ENCODE measurements at regions not wholly inside any gene's neighbourhood (a gene's known extent, or its start where the extent isn't known, plus 50 kb on each side); places are given as distances from the start of the nearest gene placed in this dataset.

DNA sequence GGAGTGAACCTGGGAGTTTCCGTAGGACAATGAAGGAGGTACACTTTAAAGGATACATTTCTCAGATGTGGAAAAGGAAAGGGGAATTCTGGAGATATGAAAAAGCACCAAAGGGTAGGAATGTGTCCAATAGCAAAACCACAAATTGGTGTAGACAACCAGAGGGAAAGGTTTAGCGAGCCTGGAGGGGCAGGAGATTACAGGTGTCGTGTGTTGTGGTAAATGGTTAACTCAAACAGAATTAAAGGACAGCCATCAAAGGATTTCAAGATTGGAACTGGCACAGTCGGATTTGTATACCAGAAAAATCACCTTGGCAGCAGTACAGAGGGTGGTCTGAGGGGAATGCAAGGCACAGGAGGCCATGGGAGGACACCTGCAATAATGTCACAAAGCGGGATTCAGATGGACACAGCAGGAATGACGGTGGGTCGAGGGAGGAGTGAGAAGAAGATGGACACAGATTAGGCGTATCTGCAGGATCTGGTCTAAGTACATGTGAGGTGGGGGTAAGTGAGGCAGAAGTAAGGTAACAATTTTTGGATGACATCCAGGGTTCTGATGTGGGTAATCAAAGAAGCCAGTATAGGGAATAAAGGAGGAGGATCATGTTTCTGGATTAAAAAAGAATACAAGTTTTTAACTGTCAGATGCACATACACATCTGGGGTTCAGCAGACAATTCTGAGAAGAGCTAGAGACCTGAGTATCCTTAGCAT, 361.6 kb downstream of the KLF12 start:
- Histone ChIP-seq H3K4me1 (ENCODE audit: control insufficient read depth in 1 of 2, low read depth in 2 of 2) (peaks cover 6 to 10% of the 10 kb centered on the region in 2 donors), H3K4me3 (no peak overlapping the region), H3K36me3 (no peaks in the 10 kb centered on the region), H3K27ac (no peak overlapping the region), H3K27me3 (replicated peaks; ENCODE audit: insufficient read depth) (no peaks in the 10 kb centered on the region), H3K9me3 (no peaks in the 10 kb centered on the region)
- ATAC-seq (ENCODE audit: insufficient number of reproducible peaks, low FRiP score, low read depth) (no peak), DNase-seq (ENCODE audit: low spot score) (no peak)
- TF ChIP-seq, protein P1, sequence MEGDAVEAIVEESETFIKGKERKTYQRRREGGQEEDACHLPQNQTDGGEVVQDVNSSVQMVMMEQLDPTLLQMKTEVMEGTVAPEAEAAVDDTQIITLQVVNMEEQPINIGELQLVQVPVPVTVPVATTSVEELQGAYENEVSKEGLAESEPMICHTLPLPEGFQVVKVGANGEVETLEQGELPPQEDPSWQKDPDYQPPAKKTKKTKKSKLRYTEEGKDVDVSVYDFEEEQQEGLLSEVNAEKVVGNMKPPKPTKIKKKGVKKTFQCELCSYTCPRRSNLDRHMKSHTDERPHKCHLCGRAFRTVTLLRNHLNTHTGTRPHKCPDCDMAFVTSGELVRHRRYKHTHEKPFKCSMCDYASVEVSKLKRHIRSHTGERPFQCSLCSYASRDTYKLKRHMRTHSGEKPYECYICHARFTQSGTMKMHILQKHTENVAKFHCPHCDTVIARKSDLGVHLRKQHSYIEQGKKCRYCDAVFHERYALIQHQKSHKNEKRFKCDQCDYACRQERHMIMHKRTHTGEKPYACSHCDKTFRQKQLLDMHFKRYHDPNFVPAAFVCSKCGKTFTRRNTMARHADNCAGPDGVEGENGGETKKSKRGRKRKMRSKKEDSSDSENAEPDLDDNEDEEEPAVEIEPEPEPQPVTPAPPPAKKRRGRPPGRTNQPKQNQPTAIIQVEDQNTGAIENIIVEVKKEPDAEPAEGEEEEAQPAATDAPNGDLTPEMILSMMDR (IDR thresholded peaks at IDR 0.05) = no peak

DNA sequence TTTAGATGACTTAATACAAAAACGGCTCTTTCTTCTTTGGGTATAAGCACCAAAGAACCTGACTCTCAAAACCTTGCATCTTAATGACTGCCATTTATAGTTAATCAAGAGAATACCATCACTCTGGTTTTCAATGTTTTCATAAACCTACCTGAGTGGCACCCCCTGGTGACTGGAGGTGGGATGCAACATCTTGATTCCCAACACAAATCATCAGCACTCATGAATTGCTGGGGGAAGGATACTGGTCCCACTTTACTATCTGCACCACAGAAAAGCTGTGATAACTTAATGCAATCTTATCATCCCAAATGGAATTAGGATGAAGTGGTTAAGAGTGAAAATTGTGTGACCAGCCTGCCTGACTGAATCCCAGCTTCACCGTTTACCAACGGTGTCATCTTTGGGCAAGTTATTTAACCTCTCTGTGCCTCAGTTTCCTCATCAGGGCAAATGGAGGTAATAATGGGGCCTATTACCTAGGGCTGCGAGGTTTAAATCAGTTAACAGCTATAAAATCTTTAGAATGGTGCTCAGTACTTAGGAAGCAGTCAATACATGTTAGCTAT, 366.4 kb downstream of the KLF12 start:
- ATAC-seq (ENCODE audit: insufficient number of reproducible peaks, low FRiP score, low read depth) (no peak), DNase-seq (ENCODE audit: low spot score) (no peak)
- Histone ChIP-seq H3K36me3 (no peaks in the 10 kb centered on the region), H3K9me3 (no peaks in the 10 kb centered on the region), H3K4me3 (no peak overlapping the region), H3K27me3 (replicated peaks; ENCODE audit: insufficient read depth) (no peaks in the 10 kb centered on the region), H3K4me1 (ENCODE audit: control insufficient read depth in 1 of 2, low read depth in 2 of 2) (peaks cover 28 to 37% of the 10 kb centered on the region in 2 donors), H3K27ac (peak overlapping the region; percentile 44 to 78)
- TF ChIP-seq, protein P1 (IDR thresholded peaks at IDR 0.05) = peak; percentile 16

DNA sequence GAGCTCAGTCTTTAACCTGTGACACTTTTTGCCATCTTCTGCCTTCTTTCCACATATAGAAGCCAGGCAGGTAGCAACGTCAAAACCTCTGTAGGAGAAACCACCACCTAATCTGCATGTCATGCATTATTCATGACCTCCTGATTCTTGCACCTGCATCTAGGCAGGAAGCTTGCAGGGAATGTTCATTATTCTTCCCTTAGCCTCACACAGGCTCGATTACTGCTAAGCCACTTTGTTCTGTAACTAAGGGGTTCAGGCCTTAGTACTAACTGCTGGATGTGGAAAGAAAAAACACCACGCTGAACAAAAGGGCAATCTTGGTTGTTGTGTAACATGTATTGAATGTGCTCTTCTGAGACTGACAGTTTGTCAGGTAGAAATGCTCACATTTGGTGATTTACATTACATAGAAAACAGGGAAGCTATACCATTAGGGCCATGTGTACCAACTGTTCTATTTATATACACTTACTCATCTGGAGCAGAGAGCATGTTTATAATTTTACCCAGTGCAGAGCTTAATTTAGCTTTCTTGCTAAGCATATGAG, 366.9 kb downstream of the KLF12 start:
- ATAC-seq (ENCODE audit: insufficient number of reproducible peaks, low FRiP score, low read depth) = peak; percentile 71
- H3K27me3 ChIP-seq (replicated peaks; ENCODE audit: insufficient read depth) = no peaks in the 10 kb centered on the region
- peaks cover 28 to 37% of the 10 kb centered on the region in 2 donors for H3K4me1 ChIP-seq (ENCODE audit: control insufficient read depth in 1 of 2, low read depth in 2 of 2)
- H3K27ac ChIP-seq = peak overlapping the region; percentile 44 to 78
- no peak overlapping the region for H3K4me3 ChIP-seq
- no peak for DNase-seq (ENCODE audit: low spot score)
- no peaks in the 10 kb centered on the region for H3K9me3 ChIP-seq
- TF ChIP-seq, protein P1 (IDR thresholded peaks at IDR 0.05) = no peak
- no peaks in the 10 kb centered on the region for H3K36me3 ChIP-seq

DNA sequence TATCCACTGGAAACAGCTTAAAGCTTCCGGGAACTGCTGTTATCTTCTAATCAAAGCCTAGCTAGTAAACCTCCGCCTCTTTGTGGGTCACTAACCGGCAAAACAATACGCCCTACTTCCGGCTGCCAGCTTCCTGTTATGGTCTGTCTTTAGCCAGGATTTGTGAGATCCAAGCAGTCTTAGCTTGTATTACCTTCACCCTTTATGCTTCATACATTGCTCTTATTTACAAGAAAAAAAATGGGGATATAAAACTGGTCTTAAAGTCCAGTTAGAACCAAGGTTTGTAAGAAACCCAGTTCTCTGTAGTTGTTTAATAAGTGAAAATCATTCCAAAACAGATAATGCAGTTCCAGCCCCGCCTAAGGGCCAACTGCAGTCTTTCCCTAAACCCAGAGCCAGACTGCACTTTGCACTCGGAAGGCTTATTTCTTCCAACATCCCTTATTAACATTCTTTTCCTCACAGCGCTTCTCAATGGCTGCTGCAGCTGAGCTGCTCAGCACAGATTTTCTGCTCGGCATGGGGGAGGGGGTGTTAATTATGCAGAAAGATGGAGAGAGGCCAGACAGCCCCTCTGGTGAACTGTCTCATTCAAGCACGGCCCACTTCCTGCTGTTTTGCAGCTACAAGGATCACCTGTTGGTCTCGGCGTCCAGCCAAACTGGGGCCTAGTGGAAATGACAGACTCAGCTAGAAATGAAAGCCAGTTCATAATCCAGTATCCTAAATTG, 368.4 kb downstream of the KLF12 start:
- no peak for ATAC-seq (ENCODE audit: insufficient number of reproducible peaks, low FRiP score, low read depth)
- TF ChIP-seq, protein P1 (IDR thresholded peaks at IDR 0.05) = no peak
- H3K4me3 ChIP-seq = peak overlapping the region; percentile 51
- no peaks in the 10 kb centered on the region for H3K27me3 ChIP-seq (replicated peaks; ENCODE audit: insufficient read depth)
- peak; percentile 33 for DNase-seq (ENCODE audit: low spot score)
- no peaks in the 10 kb centered on the region for H3K9me3 ChIP-seq
- no peaks in the 10 kb centered on the region for H3K36me3 ChIP-seq
- peak overlapping the region; percentile 44 to 78 for H3K27ac ChIP-seq
- peaks cover 28 to 37% of the 10 kb centered on the region in 2 donors for H3K4me1 ChIP-seq (ENCODE audit: control insufficient read depth in 1 of 2, low read depth in 2 of 2)

DNA sequence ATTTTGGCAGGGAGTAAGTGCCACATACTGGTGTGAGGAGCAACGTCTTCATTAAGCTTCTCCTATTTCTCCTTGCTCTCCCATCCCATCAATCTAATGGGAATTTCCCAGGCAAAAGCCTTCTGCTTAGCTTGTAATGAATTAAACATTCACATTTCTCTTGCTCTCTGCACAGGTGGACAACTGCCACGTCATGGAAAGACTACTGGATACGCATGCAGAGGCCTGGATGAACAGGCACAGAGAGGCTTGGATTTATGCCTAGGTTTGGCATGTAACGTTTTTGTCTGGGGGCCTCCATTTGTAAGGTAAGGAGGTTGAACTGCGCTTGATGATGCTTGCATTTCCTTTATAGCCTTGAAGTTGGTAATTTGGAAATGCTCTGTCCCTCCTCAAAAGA, 374.8 kb downstream of the KLF12 start:
- no peak for DNase-seq (ENCODE audit: low spot score)
- Histone ChIP-seq H3K4me3 (no peak overlapping the region), H3K4me1 (ENCODE audit: control insufficient read depth in 1 of 2, low read depth in 2 of 2) (no peaks in the 10 kb centered on the region), H3K27me3 (replicated peaks; ENCODE audit: insufficient read depth) (no peaks in the 10 kb centered on the region), H3K36me3 (no peaks in the 10 kb centered on the region), H3K27ac (no peak overlapping the region), H3K9me3 (no peaks in the 10 kb centered on the region)
- TF ChIP-seq, protein P1 (IDR thresholded peaks at IDR 0.05) = no peak
- ATAC-seq (ENCODE audit: insufficient number of reproducible peaks, low FRiP score, low read depth) = no peak
